HuH-7 (cell line): ENCODE measurements at regions not wholly inside any gene's neighbourhood (a gene's known extent, or its start where the extent isn't known, plus 50 kb on each side); places are given as distances from the start of the nearest gene placed in this dataset.

Experiments used
- DNase-seq: peaks from one replicate; pipeline ENCODE4 v3.0.0; 2011; ENCODE audit warnings: low spot score

DNA sequence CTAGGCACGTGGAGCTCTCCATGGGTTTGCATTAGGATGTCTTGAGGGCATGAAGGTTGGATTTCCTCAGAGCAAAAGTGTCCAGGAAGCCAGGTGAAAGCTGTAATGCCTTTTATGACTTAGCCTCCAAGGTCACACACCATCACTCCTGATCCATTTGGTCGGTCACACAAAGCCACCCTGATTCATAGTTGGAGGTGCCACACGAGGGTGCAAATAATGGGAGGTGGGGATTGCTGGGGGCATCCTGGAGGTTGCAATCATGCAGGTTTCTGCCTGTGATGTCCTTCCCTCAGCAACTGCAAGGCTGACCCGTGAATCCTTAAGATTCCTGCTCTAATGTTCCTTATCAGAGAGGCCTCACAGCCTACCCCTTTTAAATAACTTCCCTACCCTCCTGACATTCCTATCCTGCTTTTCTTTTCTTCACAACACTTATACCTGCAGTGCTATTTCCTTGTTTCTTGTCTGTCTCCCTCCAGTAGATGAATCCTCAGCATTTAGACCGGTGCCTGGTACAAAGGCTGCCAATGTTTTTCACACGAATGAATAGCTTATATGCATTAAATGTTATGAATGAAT lies 97.1 kb downstream of the LIPG start:
- no peak for DNase-seq

DNA sequence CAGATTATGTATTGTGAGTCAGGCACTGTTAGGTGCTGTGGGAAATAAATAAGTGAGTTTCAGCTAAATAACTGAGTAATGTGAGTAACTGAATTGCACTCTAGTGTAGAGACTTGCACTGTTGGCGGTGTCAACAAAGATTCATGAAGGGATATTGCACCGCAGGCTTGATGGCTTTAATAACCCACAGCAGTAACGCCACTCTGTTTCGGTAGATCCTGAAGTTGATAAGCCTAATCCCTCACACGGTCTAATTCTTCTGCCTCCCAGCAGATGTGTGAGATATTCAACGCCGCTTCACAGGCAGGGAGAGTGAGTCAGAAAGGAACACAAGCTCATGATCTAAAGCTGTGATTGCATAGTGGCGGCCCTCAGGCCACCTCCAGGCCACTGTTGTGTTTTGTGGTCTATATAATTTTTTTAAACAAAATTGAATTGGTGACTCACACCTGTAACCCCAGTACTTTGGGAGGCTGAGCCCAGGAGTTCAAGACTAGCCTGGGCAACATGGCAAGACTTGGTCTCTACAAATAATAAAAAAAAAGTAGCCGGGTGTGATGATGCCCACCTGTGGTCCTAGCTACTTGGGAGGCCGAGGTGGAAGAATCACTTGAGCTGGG lies 94.3 kb downstream of the LIPG start:
- no peak for DNase-seq

DNA sequence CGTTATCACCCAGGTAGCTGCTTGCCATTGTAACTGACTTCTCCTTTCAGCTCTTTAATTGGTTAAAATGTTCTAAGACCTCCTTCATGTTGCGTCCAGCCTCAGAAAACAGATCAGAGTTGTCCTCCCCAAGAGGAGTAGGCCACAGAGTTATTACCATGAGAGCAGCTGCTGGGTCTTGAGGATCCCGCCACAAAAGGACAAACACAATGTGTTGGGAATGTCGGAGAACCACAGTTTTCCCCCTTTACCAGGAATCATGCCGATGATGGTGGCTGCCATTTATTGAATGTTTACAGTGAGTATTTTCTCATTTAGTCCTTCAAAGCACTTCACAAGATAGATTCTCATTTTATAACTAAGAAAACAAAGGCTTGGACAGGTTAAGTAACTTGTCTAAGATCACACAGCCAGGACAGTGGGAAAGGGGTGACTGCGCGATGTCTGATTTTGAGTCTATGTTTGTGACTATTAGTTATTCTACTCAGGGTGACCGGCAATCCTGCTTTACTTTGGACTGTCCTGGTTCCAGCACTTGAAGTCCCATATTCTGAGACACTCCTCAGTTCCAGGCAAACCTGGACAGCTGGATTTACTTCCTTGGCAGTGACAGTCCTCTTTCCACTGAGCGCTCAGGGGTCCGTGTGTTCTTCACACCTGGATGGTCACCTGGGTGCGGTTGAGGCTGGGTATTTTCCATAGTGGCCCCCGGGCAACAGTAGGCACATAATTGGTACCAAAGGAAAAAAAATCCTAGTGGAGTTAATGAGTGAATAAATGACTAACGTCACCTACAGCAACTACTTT lies 93.6 kb downstream of the LIPG start:
- DNase-seq: no peak

DNA sequence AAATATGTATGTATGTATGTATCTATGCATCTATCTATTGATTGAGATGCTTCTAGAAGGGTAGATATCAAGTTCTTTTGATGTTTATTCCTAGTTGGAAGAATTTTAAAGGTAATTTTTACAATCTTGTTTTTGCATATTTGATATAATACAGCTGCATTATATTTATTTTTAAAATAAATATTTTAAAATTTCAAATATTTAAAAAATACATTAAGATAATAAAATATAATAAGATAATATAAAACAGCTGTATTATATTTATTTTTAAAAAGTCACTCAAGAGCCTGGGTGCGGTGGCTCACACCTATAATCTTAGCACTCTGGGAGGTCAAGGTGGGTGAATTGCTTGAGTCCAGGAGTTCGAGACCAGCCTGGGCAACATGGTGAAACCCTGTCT lies 92.5 kb downstream of the LIPG start:
- no peak for DNase-seq

DNA sequence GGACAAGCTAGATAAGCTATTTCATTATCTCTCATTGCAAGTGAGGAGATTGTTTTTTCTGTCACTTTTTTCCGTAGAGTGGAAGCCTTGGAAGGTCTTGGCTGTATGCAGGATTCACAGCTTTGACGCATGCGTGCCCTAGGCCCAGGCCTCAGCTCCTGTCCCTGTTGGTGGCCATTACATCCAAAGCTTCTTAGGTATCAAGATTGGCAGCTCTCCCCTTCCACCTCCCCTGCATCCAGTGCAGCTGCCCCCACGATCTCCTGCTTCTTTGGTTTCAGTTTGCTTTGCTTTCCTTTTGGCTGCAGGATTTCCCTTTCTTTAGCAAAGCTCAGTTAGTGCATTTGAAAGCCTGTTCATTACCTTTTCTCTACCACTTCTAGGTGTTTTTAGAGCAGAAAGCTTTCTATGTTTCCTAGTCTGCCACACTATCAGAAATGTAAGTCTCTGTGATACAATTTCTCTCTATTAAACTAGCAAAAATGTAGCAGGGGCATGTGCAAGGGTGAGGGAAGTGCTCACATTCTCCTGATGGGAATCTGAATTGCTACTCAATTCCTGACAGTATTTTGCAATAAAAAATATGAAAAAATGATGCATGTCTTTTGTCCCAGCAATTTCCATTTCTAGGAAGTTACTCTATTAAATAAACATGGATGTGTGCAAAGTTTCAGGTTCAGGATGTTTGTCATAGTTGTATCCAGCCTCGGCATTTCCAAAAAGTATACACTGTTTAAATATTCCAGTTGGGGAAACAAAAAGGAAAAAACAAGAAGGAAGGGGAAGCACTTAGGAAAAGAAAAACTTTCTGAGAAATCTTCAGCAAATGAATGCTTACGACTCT lies 91.2 kb downstream of the LIPG start:
- DNase-seq: no peak

DNA sequence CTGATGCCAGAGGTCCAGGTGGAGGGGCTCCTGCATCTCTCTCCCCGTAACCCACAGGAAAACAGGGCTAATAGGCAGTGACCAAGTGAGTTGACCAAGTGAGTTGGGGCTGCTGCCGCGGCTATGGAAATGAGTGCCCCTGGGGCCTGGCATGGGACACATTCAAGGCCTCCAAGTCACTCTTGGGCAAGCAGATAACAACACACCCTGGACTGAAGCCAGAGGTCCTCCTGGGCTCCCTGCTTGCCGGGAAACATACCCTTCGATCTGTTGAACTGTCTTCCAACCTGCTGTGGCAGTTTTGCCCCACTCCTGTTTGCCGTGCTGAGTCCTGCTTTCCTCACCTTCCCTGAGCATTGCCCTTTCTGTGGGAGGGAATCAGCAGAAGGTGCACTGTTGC lies 89.2 kb downstream of the LIPG start:
- DNase-seq: no peak

DNA sequence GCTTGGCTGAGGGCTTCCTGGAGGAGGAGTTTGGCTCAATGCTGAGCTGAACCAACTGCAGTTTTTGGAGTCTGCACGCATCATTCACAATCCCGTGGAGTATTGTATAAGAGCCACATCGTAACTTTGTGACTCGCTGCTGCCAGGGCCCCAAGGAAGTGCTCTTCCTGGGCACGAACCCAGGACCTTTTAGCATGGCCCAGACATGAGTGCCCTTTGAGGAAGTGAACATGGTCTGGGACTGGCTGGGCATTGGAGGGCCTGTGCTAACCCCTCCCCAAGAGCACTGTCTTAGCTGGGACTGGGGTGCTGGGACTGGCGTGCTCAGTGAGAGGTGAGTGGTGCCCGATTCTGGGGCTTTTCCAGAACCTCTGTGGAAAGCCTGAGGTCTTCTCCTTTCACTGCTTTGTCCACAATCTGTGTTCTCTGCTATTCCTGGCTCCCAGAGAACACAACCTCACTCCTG lies 88.6 kb downstream of the LIPG start:
- DNase-seq: no peak

DNA sequence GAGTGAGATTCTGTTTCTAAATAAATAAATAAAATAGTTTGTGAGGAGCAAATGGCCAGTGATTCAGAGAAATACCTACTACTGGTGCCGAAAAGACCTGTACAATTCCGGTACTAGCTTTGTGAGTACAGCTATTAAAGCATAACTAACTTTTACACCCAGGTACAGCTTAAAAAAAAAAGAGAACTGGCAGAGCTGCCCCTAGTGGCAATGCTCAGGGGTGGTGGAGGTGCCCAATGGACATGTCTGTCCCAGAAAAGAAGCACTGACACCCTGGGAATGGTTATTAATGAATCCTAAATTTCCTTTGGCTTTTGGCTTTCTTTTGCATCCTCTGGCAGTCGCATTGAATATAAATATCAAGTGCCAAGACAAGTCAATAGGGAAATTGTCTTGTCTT lies 87.0 kb downstream of the LIPG start:
- DNase-seq: no peak
